HCT116 (cell line): ENCODE measurements at regions not wholly inside any gene's neighbourhood (a gene's known extent, or its start where the extent isn't known, plus 50 kb on each side); places are given as distances from the start of the nearest gene placed in this dataset.

Source experiments
- ATAC-seq: fragments of 200-7000 bp; cut with Tn5 transposase; 2 replicates; pipeline ENCODE4 v1.9.1; 2020; ENCODE audit warnings: mild to moderate bottlenecking, moderate library complexity
- BruUV-seq: library from RNA; stranded (reverse); fragments of 400-500 nt; replicated peaks from 2 replicates; lab custom pipeline; 2021; lab: Mats Ljungman, UMichigan
- CTCF ChIA-PET: fragments of 300-600 bp; sonication (Branson Sonifier 250); formaldehyde crosslinking; loops from one replicate; lab custom pipeline; 2021; ENCODE audit warnings: antibody characterized with exemption; lab: Charles Lee
- POLR2A ChIA-PET: fragments of 300-600, 350-600 bp; sonication (Branson Sonifier 250); formaldehyde crosslinking; loops from one replicate; lab custom pipeline; 2021; ENCODE audit warnings: antibody characterized with exemption; lab: Charles Lee
- RAD21 ChIA-PET, 2 experiments: fragments of 300-600 bp; sonication (Branson Sonifier 250); formaldehyde crosslinking; loops; one replicate each; lab custom pipeline; 2023; ENCODE audit warnings: low total read pairs in 2 of 2; ENCODE audit not compliant: uncharacterized antibody in 2 of 2, unreplicated experiment in 2 of 2, low non-redundant PET in 1 of 2; lab: Charles Lee
- DNase-seq: peaks from one replicate; pipeline ENCODE4 v3.0.0-alpha.2; 2010; ENCODE audit warnings: low read depth, low spot score
- H2AFZ ChIP-seq: fragments of 200-600 bp; shearing (Covaris generic), sonication (generic); 2 replicates; pipeline ENCODE4 v1.6.1; 2017; ENCODE audit warnings: low read depth, mixed run types, mixed read lengths, antibody characterized with exemption, low read length; ENCODE audit not compliant: poor library complexity, severe bottlenecking
- H3K27ac ChIP-seq: 2 replicates; pipeline ENCODE4 v1.5.1; 2012; ENCODE audit warnings: low read depth, low read length
- H3K27me3 ChIP-seq: fragments of 200-600 bp; sonication (generic); 2 replicates; pipeline ENCODE4 v1.6.1; 2016; ENCODE audit warnings: mixed run types, low read length, mixed read lengths; ENCODE audit not compliant: insufficient read depth
- H3K36me3 ChIP-seq, 2 experiments: fragments of 200-500 bp in 1 of 2; fragments of 200-600 bp in 1 of 2; sonication (Bioruptor generic) in 1 of 2; sonication (generic) in 1 of 2; 2 replicates each; pipeline versions ENCODE4 v1.5.1 to v1.6.1; 2014 to 2016; ENCODE audit warnings: low read length in 2 of 2, inconsistent platforms in 1 of 2, mixed read lengths in 1 of 2, mixed run types in 1 of 2; ENCODE audit not compliant: insufficient read depth in 2 of 2, control insufficient read depth in 1 of 2
- H3K4me1 ChIP-seq, 2 experiments: fragments of 200-600 bp in 1 of 2; sonication (generic) in 1 of 2; 2 replicates each; pipeline versions ENCODE4 v1.5.1 to v1.6.1; 2012 to 2017; ENCODE audit warnings: low read length in 2 of 2, inconsistent platforms in 1 of 2, mild to moderate bottlenecking in 1 of 2, mixed read lengths in 1 of 2, mixed run types in 1 of 2, moderate library complexity in 1 of 2; ENCODE audit not compliant: insufficient read depth in 2 of 2, control insufficient read depth in 1 of 2
- H3K4me2 ChIP-seq: fragments of 200-600 bp; sonication (generic); 2 replicates; pipeline ENCODE4 v1.6.1; 2017; ENCODE audit warnings: mixed run types, low read length, mixed read lengths
- H3K4me3 ChIP-seq, 2 experiments: fragments of 200-600 bp in 1 of 2; sonication (generic) in 1 of 2; replicated peaks in 1 of 2; 2 replicates each; pipeline ENCODE4 v1.5.1; 2011 to 2016; ENCODE audit warnings: low read length in 2 of 2, control low read depth in 1 of 2, low read depth in 1 of 2, mild to moderate bottlenecking in 1 of 2, mixed read lengths in 1 of 2, mixed run types in 1 of 2
- H3K79me2 ChIP-seq: fragments of 200-600 bp; sonication (generic); 2 replicates; pipeline ENCODE4 v1.6.1; 2017; ENCODE audit warnings: mild to moderate bottlenecking, mixed run types, low read length, moderate library complexity, mixed read lengths; ENCODE audit not compliant: insufficient read depth
- H3K9ac ChIP-seq: fragments of 200-600 bp; sonication (generic); 2 replicates; pipeline ENCODE4 v1.6.1; 2016; ENCODE audit warnings: low read length, mixed read lengths
- H3K9me2 ChIP-seq: fragments of 200-600 bp; sonication (generic), shearing (Covaris generic); 2 replicates; pipeline ENCODE4 v1.6.1; 2017; ENCODE audit warnings: mixed run types, mild to moderate bottlenecking, moderate library complexity; ENCODE audit not compliant: insufficient read depth
- H3K9me3 ChIP-seq, 2 experiments: fragments of 200-500 bp in 1 of 2; fragments of 200-600 bp in 1 of 2; sonication (Bioruptor generic) in 1 of 2; sonication (generic) in 1 of 2; 2 replicates each; pipeline ENCODE4 v1.6.1; 2014 to 2017; ENCODE audit warnings: low read length in 2 of 2, mixed read lengths in 2 of 2, inconsistent platforms in 1 of 2, low read depth in 1 of 2, mild to moderate bottlenecking in 1 of 2, mixed run types in 1 of 2, moderate library complexity in 1 of 2; ENCODE audit not compliant: control insufficient read depth in 1 of 2, insufficient read depth in 1 of 2
- H4K20me1 ChIP-seq: fragments of 200-600 bp; sonication (generic), shearing (Covaris generic); 2 replicates; pipeline ENCODE4 v1.6.1; 2017; ENCODE audit warnings: mixed run types, mild to moderate bottlenecking, moderate library complexity; ENCODE audit not compliant: insufficient read depth
- ATF3 ChIP-seq: IDR thresholded peaks from 2 replicates; pipeline ENCODE4 v1.6.1; 2012
- CEBPB ChIP-seq: IDR thresholded peaks from 2 replicates; pipeline ENCODE4 v1.6.1; 2012; ENCODE audit warnings: low read depth
- CTCF ChIP-seq, 3 experiments: fragments of 200-600 bp in 1 of 3; sonication (generic) in 1 of 3; IDR thresholded peaks in 2 of 3; conservative IDR thresholded peaks in 1 of 3; 2 replicates each; pipeline ENCODE4 v1.5.1; 2012 to 2017; ENCODE audit warnings: low read depth in 2 of 3, low read length in 2 of 3, antibody characterized with exemption in 1 of 3, borderline replicate concordance in 1 of 3, control low read depth in 1 of 3, mild to moderate bottlenecking in 1 of 3, mixed read lengths in 1 of 3, mixed run types in 1 of 3, moderate library complexity in 1 of 3; ENCODE audit not compliant: insufficient read depth in 1 of 3
- EGR1 ChIP-seq: IDR thresholded peaks from 2 replicates; pipeline ENCODE4 v1.6.1; 2012; ENCODE audit warnings: low read depth
- ELF1 ChIP-seq: IDR thresholded peaks from 2 replicates; pipeline ENCODE4 v1.6.1; 2012; ENCODE audit warnings: low read depth, borderline replicate concordance
- EZH2 ChIP-seq: fragments of 200-600 bp; sonication (generic); IDR thresholded peaks from 2 replicates; pipeline ENCODE4 v1.6.1; 2017; ENCODE audit warnings: antibody characterized with exemption, mixed run types
- FOSL1 ChIP-seq: IDR thresholded peaks from 2 replicates; pipeline ENCODE4 v1.6.1; 2012; ENCODE audit warnings: low read depth
- MAX ChIP-seq: IDR thresholded peaks from 2 replicates; pipeline ENCODE4 v1.6.1; 2012
- SIN3A ChIP-seq: IDR thresholded peaks from 2 replicates; pipeline ENCODE4 v1.6.1; 2012; ENCODE audit warnings: low read depth
- TCF7L2 ChIP-seq: IDR thresholded peaks from 2 replicates; pipeline ENCODE4 v1.7.0; 2011; ENCODE audit warnings: borderline replicate concordance, inconsistent platforms; ENCODE audit not compliant: insufficient read depth, insufficient read length; ENCODE audit errors: extremely low read depth
- YY1 ChIP-seq: IDR thresholded peaks from 2 replicates; pipeline ENCODE4 v1.6.1; 2011; ENCODE audit warnings: low read length, low read depth, moderate library complexity, mild to moderate bottlenecking; ENCODE audit not compliant: insufficient replicate concordance; ENCODE audit errors: extremely low read depth
- ZBTB33 ChIP-seq: IDR thresholded peaks from 2 replicates; pipeline ENCODE4 v1.6.1; 2011; ENCODE audit warnings: mild to moderate bottlenecking, low read length, moderate library complexity; ENCODE audit not compliant: insufficient replicate concordance; ENCODE audit errors: extremely low read depth
- ZNF274 ChIP-seq: fragments of 200-500 bp; sonication (Bioruptor generic); IDR thresholded peaks from 2 replicates; pipeline ENCODE4 v1.6.1; 2014; ENCODE audit warnings: mild to moderate bottlenecking, low read depth, low read length, inconsistent platforms
- intact Hi-C: fragments of 100-400 bp; cut with micrococcal nuclease; formaldehyde crosslinking; loops from 2 replicates; pipeline ENCODE4 v1.10.0; 2022

GRCh38 chr10:89959433-89960110 is 258.2 kb downstream of the KIF20B start:
- Histone ChIP-seq H3K9ac (no peak overlapping the region), H3K27me3 (no peaks in the 10 kb centered on the region), H3K79me2 (no peaks in the 10 kb centered on the region), H2AFZ (peak overlapping the region; percentile 66), H3K4me1 (peaks cover 0 to 9% of the 10 kb centered on the region in 2 experiments; a peak in 2 of 4 replicates), H3K9me3 (no peaks in the 10 kb centered on the region), H3K9me2 (no peaks in the 10 kb centered on the region), H4K20me1 (no peaks in the 10 kb centered on the region), H3K4me2 (peak overlapping the region; percentile 6; the same call in 1 of the 2 replicates), H3K4me3 (no peak overlapping the region), H3K27ac (no peak overlapping the region), H3K36me3 (0 out of 4 replicates have a peak, but pooled peaks cover 0 to 3% of the 10 kb centered on the region in 2 experiments)
- ChIA-PET POLR2A (no interaction called here), RAD21 (no interaction called here), CTCF (no interaction called here)
- DNase-seq = no peak
- TF ChIP-seq EGR1 (no peak), SIN3A (no peak), CTCF (IDR thresholded peaks at IDR 0.05 in 2 of 3, conservative IDR thresholded peaks at IDR 0.05 in 1 of 3; ENCODE audit: borderline replicate concordance in 1 of 3, insufficient read depth in 1 of 3, low read depth in 2 of 3, low read length in 2 of 3) (no peak), EZH2 (no peak), CEBPB (no peak), MAX (no peak), TCF7L2 (no peak), ELF1 (no peak), ZNF274 (no peak), FOSL1 (no peak), YY1 (no peak), ZBTB33 (no peak), ATF3 (no peak)
- ATAC-seq = no peak
- intact Hi-C loops = loop anchor here (5.0 to 10.0 kb wide), 2 partner anchors 188 to 895 kb away; partner anchors contain the start of gene HTR7
- BruUV-seq = no TSS peak
